ENCODE measurements at regions not wholly inside any gene's neighbourhood (a gene's known extent, or its start where the extent isn't known, plus 50 kb on each side); places are given as distances from the start of the nearest gene placed in this dataset.
A peak's percentile ranks its signal among the peaks of the same experiment; 100 is the strongest.
"Not testable (repeated sequence)": the region's sequence is repeated elsewhere in the genome, so short reads cannot be mapped to it uniquely, and the experiment has no call there.

GRCh38 chr1:31485166-31485565 lies 72.2 kb downstream of the SERINC2 start:
- DNase-seq (ENCODE audit: low read depth) = no peak

DNA sequence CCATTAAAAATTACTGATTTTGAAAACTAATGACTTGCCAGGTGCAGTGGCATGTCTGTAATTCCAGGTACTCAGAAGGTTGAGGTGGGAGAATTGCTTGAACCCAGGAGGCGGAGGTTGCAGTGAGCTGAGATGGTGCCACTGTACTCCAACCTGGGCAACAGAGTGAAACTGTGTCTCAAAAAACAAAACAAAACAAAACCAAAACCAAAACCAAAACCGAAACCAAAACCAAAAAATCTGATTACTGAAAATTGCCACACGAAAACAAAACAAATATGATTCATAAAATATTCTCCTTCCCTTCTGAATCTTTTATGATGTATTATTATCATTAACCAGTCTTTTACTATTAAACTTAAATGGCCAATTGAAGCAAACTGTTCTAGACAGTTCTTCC lies 74.1 kb downstream of the SERINC2 start:
- no peak for DNase-seq (ENCODE audit: low read depth)

GRCh38 chr1:31487721-31488293 lies 74.8 kb downstream of the SERINC2 start:
- no peak for DNase-seq (ENCODE audit: low read depth)

GRCh38 chr1:31488528-31488927 lies 75.5 kb downstream of the SERINC2 start:
- no peak for DNase-seq (ENCODE audit: low read depth)

- DNase-seq (ENCODE audit: low read depth) = not testable (repeated sequence)
These were observed 76.6 kb downstream of the SERINC2 start for GRCh38 chr1:31489575-31489974.

- DNase-seq (ENCODE audit: low read depth) = not testable (repeated sequence)
These were observed 77.6 kb downstream of the SERINC2 start for GRCh38 chr1:31490596-31490995.

- DNase-seq (ENCODE audit: low read depth) = not testable (repeated sequence)
These were observed 81.0 kb upstream of the TINAGL1 start for GRCh38 chr1:31495351-31495750.

GRCh38 chr1:31495770-31496169 lies 80.5 kb upstream of the TINAGL1 start:
- DNase-seq (ENCODE audit: low read depth) = not testable (repeated sequence)

GRCh38 chr1:31497601-31498000 lies 78.7 kb upstream of the TINAGL1 start:
- DNase-seq (ENCODE audit: low read depth) = no peak

GRCh38 chr1:31498376-31499040 lies 77.8 kb upstream of the TINAGL1 start:
- no peak for DNase-seq (ENCODE audit: low read depth)

DNA sequence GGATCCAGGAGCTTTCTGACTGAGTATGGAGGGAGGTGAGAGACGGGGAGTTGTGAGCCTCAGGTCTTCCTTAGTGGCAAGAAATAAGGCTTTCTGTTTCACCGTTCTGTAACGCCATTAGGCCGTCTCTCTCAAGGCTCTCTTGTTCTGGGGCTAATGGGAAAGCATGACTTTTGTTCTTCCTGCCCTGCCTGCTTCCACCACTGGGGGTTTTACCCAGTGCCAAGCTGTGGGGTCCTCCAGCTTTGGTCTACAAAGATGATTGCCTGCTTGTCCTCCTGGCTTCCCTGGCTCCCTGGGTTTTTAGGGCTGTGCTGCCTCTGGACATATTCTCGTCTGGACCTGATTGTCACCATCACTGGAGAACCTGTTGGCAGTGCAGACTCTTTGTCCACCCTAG lies 74.8 kb upstream of the TINAGL1 start:
- no peak for DNase-seq (ENCODE audit: low read depth)

DNA sequence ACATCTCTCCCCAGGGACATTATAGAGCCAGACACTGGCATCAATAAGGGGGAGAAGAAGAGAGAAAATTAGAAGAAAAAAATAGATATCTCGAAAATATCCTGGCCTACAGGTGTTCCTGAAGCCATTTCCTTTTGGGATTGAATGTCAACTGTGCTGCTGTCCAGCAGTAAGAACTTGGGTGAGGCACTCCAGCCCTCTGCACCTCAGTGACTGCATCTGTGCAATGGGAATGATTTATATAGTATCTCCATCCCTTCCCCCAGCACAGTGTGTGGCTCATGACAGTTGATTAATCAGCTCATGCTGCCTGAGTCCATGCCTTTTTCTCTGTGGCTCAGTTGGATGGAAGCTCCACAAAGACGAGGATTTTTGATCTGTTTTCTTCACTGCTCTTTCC lies 74.1 kb upstream of the TINAGL1 start:
- no peak for DNase-seq (ENCODE audit: low read depth)

DNA sequence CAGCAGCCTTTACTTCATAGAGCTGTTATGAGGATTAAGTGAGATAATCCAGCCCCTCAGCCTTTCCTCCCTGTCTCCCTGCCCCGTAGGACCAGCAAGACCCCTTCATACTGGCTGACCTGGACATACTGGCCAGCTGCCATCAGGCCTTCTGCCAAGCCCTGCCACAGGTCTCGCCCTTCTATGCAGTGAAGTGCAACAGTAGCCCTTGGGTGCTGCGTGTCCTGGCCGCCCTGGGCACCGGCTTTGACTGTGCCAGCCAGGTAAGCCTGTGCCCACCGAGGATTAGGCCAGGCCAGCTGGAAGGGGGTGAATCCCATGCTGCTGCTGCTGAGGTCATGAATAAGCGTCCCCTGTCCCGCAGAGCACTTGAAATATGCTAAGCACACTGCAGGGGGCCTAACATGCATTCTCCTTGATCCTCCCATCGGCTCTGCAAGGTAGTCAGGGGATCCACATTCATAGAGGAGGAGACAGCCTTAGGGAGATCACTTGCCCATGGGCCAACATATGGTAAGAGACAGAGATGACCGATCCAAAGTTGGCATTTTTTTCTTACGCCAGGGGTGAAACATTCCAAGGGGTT lies 73.3 kb upstream of the TINAGL1 start:
- no peak for DNase-seq (ENCODE audit: low read depth)

DNA sequence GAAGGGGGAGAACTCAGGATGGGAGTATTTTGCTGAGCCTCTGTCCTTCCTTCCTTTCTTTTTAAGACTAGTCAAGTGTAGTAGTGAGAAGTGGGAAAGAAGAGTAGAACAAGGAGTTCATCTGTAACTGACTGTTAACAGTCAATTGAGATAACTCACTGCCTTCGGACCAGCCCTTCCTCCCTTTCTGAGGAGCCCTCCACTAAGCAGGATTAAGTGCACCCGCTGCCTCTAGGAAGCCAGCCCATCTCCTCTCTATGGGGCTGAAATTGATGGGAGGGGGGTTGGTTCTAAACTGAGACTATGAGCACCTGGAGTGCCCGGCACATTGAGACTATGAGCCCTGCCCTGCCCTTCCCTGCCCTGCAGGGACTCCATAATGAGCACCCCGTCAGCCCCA lies 72.7 kb upstream of the TINAGL1 start:
- no peak for DNase-seq (ENCODE audit: low read depth)

GRCh38 chr1:31504001-31504400 lies 72.3 kb upstream of the TINAGL1 start:
- DNase-seq (ENCODE audit: low read depth) = no peak

GRCh38 chr1:31505911-31506497 lies 70.3 kb upstream of the TINAGL1 start:
- DNase-seq (ENCODE audit: low read depth) = peak; percentile 11

DNA sequence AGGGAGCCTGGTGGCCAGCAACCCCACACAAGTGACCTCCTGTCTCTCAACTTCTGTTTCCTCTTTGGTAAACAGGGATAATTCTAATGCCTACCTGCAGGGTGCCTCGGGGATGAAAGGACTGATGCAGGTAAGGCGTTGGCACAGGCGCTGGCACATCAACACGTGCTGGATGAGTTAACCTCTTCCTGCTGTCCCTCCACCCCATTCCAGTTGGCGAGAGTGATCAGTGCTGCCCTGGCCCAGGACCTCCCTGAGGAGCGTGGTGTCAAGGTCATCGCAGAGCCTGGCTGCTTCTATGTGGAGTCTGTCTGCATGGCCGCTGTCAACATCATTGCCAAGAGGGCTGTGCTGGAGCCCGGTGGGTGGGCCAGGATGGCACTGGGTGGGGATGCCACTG lies 69.1 kb upstream of the TINAGL1 start:
- no peak for DNase-seq (ENCODE audit: low read depth)

DNA sequence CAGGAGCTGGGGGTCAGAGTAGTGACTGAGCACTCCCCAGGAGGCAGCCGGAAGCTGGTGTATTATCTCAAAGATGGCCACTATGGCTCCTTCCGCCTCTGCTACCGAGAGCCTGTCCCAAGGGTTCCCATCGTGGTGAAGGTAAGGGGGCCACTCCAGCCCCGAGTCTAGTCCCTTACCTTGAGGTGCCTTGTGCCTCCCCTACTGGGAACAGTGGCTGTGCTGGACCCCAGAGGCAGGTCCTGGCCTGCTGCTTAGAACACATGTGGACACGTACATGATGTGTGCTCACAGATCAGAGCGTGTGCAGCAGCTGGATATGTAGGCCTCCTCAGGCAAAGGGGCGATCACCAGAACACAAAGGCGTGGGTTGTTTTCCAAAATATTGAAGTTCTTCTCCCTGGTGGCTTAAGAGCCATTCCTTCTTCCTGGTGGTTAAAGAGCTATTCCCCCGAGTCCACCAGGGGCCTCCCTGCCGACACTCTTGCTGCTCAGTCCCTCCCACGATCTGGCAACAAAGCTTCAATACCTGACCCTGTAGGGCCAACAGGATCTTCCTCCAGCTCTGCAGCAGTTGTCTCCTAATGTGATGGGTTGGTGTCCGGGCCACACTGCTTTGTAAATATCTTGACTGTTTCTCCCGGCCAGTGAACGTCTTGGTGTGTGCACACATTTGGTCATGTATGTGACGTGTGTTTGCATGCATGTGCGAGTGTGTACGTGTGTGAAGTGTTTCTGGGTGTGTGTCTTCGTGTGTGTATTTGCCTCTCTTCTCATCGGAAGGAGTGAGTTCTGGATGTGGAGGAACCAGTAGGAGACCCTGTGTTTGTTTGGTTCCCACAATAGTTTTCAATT lies 68.4 kb upstream of the TINAGL1 start:
- DNase-seq (ENCODE audit: low read depth) = no peak

GRCh38 chr1:31509124-31510072 lies 66.9 kb upstream of the TINAGL1 start:
- no peak for DNase-seq (ENCODE audit: low read depth)

DNA sequence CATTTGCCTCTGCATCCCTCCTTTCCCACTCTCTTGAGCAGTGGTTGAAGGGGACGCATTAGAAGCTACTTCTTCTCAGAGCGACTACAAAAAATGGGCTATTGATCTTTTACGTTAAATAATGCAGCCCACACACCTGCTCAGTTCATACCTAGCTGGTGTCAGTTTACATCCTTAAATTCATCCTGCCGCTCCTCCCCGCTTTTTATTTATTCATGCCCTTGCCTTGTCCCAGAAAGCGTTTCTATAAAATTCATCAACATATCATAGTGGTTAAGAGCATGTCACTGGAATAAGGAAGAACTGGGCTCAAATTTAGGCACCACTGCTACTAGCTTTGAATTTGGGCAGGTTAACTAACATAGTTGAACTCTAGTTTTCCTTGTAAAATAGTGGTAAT lies 66.0 kb upstream of the TINAGL1 start:
- DNase-seq (ENCODE audit: low read depth) = no peak

Data from CMK (cell line).